ENCODE measurements at regions not wholly inside any gene's neighbourhood (a gene's known extent, or its start where the extent isn't known, plus 50 kb on each side); places are given as distances from the start of the nearest gene placed in this dataset.

GRCh38 chr4:120158841-120159463, 92.3 kb upstream of the MAD2L1 start:
- no peak for DNase-seq

GRCh38 chr4:120158046-120158445, 91.4 kb upstream of the MAD2L1 start:
- no peak for DNase-seq

DNA sequence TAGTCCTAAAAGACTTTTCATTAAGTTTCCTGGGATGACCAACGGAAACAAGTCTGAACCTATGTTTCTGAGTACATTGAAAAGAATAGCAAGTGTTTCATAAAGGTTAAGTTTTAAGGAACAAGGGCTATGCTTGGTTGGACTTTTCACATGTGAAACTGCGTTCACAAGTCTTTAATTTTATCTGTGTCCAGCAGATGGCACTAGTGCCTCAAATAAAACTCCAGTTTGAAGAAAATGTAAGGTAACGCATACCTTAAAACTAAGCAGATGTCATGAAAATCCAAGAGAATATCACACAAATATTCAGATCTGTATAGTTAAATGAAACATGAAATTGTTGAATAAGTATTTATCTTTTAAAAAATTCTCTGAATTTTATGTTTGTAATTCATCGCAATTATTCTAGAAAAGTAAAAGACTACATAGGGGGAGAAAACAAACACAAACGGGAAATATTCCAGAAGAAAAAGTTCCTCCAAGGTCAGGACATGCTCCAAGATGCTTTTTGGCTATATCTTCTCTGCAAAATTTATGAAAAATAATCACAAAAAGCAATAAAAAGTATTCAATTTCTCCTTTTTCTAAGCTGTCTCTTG, 89.6 kb upstream of the MAD2L1 start:
- DNase-seq = peak; percentile 61

GRCh38 chr4:120155287-120155686, 88.6 kb upstream of the MAD2L1 start:
- DNase-seq = no peak

DNA sequence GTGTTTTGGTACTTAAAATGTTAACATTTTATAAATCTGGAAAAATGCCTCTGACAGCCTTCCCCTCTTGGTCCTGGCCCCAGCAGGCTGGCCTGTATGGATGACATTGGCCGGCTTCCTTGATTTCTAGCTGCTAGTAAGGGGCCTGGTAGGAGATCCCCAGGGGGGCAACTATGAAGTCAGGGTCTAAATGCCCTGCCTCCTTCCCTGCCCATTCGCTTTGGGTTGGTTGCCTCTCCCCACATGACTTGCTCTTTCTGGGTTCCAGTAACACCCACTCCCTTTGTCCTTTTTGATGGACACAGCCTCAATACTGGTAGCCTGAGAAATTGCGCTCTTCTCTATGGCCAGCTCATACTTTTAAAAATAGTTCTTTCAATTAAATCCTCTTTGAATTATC, 78.0 kb upstream of the MAD2L1 start:
- no peak for DNase-seq

DNA sequence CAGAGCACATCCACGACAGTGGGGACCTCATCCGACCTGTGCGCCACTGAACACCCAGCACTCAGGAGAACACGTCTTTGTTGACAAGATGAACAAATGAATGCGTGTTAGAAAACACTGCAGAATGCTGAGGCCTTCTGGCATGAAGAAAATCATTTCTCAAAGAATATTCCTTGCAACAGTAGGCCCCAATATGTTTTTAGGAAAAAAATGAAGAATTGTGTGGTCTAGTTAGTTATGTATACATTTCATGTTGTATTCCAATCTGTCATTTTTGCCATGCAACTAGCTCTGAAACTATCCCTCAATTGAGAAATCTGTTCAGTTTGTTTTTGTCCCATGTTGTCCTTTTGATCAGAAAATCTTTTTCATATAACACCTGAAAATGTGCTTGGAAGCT, 77.4 kb upstream of the MAD2L1 start:
- DNase-seq = no peak

GRCh38 chr4:120139392-120139791, 72.7 kb upstream of the MAD2L1 start:
- DNase-seq = no peak

GRCh38 chr4:120132935-120133334, 66.3 kb upstream of the MAD2L1 start:
- DNase-seq = peak; percentile 38

DNA sequence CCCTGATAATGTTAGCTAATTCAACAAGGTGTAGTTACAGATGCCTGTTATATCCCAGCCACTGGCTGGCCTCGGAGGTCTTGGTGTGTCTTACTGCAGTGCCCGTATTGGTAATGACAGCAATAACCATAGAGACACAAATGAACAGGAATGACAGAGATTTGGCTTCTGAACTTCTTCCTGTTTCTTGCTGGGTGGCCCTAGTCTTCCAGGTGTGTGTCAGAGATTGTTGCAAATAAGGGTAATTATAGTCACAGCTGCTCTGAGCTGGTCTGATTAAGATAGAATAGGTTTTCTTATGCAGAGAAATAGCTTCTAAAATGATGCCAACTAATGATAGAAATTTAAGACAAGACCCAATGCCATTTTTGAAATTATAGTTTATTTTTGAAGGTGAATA, 64.1 kb upstream of the MAD2L1 start:
- no peak for DNase-seq
